Mammary epithelial cell (primary cell): ENCODE measurements at regions not wholly inside any gene's neighbourhood (a gene's known extent, or its start where the extent isn't known, plus 50 kb on each side); places are given as distances from the start of the nearest gene placed in this dataset.

Source experiments
- CTCF ChIP-seq, 2 donors: IDR thresholded peaks in 1 of 2; conservative IDR thresholded peaks in 1 of 2; 2 replicates each; pipeline ENCODE4 v1.5.1; 2011 to 2012; ENCODE audit warnings: inconsistent platforms in 2 of 2, low read length in 2 of 2, mild to moderate bottlenecking in 2 of 2, control low read depth in 1 of 2, low read depth in 1 of 2; ENCODE audit not compliant: insufficient read depth in 1 of 2; ENCODE audit errors: extremely low read depth in 1 of 2
- EZH2 ChIP-seq: IDR thresholded peaks from 2 replicates; pipeline ENCODE4 v1.6.1; 2012; ENCODE audit warnings: low read length, inconsistent platforms, borderline replicate concordance

GRCh38 chr7:118369987-118370386, 145.5 kb downstream of the ANKRD7 start:
- no peak for TF ChIP-seq CTCF (conservative IDR thresholded peaks at IDR 0.05 in 1 of 2, IDR thresholded peaks at IDR 0.05 in 1 of 2; ENCODE audit: extremely low read depth in 1 of 2, insufficient read depth in 1 of 2, low read depth in 1 of 2, low read length in 2 of 2)
- TF ChIP-seq EZH2: no peak
